Common myeloid progenitor, CD34-positive (primary cell): ENCODE measurements at regions not wholly inside any gene's neighbourhood (a gene's known extent, or its start where the extent isn't known, plus 50 kb on each side); places are given as distances from the start of the nearest gene placed in this dataset.

Source experiments
- CTCF ChIA-PET: fragments of 350-600 bp; sonication (Branson Sonifier 250); formaldehyde crosslinking; loops from one replicate; lab custom pipeline; 2021; ENCODE audit warnings: antibody characterized with exemption; lab: Charles Lee
- POLR2A ChIA-PET: fragments of 350-600 bp; sonication (Branson Sonifier 250); formaldehyde crosslinking; loops from one replicate; lab custom pipeline; 2021; ENCODE audit warnings: antibody characterized with exemption; lab: Charles Lee
- DNase-seq, 3 donors: peaks; one replicate each; pipeline versions ENCODE4 v3.0.0 to v3.0.0-alpha.2; 2013
- H3K27ac ChIP-seq, 2 experiments: 1 replicate in 1 of 2; 2 replicates in 1 of 2; pipeline ENCODE4 v1.7.0; 2013; ENCODE audit warnings: inconsistent platforms in 2 of 2, low read length in 2 of 2, mild to moderate bottlenecking in 2 of 2, low read depth in 1 of 2, moderate library complexity in 1 of 2; ENCODE audit not compliant: severe bottlenecking in 2 of 2, insufficient read depth in 1 of 2, poor library complexity in 1 of 2
- H3K27me3 ChIP-seq, 5 experiments: replicated peaks in 2 of 5; 1 replicate in 3 of 5; 2 replicates in 2 of 5; pipeline versions ENCODE4 v1.6.1 to v1.7.0; 2013; ENCODE audit warnings: low read length in 4 of 5, mild to moderate bottlenecking in 2 of 5, moderate library complexity in 2 of 5, inconsistent platforms in 1 of 5; ENCODE audit not compliant: insufficient read depth in 5 of 5, control insufficient read depth in 4 of 5
- H3K36me3 ChIP-seq, 4 experiments: 1 replicate in 2 of 4; 2 replicates in 2 of 4; pipeline versions ENCODE4 v1.6.1 to v1.7.0; 2013; ENCODE audit warnings: low read length in 3 of 4, control low read depth in 1 of 4, mild to moderate bottlenecking in 1 of 4; ENCODE audit not compliant: control insufficient read depth in 4 of 4, insufficient read depth in 4 of 4
- H3K4me1 ChIP-seq, 4 experiments: 1 replicate in 3 of 4; 2 replicates in 1 of 4; pipeline versions ENCODE4 v1.6.1 to v1.7.1; 2013; ENCODE audit warnings: low read length in 3 of 4, mild to moderate bottlenecking in 3 of 4, control low read depth in 1 of 4, inconsistent platforms in 1 of 4, moderate library complexity in 1 of 4; ENCODE audit not compliant: control insufficient read depth in 4 of 4, insufficient read depth in 4 of 4; ENCODE audit errors: control extremely low read depth in 1 of 4
- H3K4me3 ChIP-seq, 7 experiments: 1 replicate in 4 of 7; 2 replicates in 3 of 7; pipeline versions ENCODE4 v1.5.1 to v1.7.0; 2013; ENCODE audit warnings: mild to moderate bottlenecking in 7 of 7, low read length in 6 of 7, moderate library complexity in 6 of 7, inconsistent platforms in 2 of 7, low read depth in 2 of 7, control low read depth in 1 of 7; ENCODE audit not compliant: insufficient read depth in 4 of 7, control insufficient read depth in 1 of 7; ENCODE audit errors: extremely low read depth in 1 of 7
- H3K9me3 ChIP-seq, 5 experiments: 1 replicate in 4 of 5; 2 replicates in 1 of 5; pipeline versions ENCODE4 v1.6.1 to v1.7.1; 2013; ENCODE audit warnings: low read length in 4 of 5, mild to moderate bottlenecking in 2 of 5, inconsistent platforms in 1 of 5, low read depth in 1 of 5, moderate library complexity in 1 of 5; ENCODE audit not compliant: control insufficient read depth in 4 of 5, insufficient read depth in 2 of 5; ENCODE audit errors: control extremely low read depth in 1 of 5
- WGBS: methylation state at CpG from one replicate; pipeline ENCODE4 v1.1.5; 2013; ENCODE audit not compliant: insufficient coverage; 5-methylcytosine and 5-hydroxymethylcytosine counted together

DNA sequence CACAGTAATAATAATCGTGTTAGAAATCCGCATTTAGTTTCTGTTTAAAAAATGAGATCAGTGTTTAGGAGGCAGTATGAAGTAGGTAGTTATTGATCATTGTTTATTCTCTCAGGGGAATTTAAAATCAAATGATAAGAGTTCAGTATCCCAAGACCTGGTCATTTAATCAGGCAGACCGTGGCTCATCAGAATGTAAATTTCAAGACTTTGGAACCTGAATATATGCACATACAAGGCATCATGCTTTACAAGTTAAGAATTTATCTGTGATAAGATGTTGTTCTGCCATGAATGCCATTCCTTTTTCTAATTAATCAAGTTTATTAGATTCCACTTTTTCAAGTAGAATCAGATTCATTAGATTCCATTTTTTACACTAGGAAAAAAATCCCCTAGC, 133.5 kb upstream of the MAOA start:
- CTCF ChIA-PET = no interaction called here
- DNase-seq = no peak
- POLR2A ChIA-PET = no interaction called here
- no peaks in the 10 kb centered on the region for H3K9me3 ChIP-seq
- peaks cover 0 to 13% (median 0%) of the 10 kb centered on the region in 5 experiments for H3K27me3 ChIP-seq
- H3K4me3 ChIP-seq = no peak overlapping the region
- H3K4me1 ChIP-seq = no peaks in the 10 kb centered on the region
- H3K36me3 ChIP-seq = no peaks in the 10 kb centered on the region
- 94% methylated on average over 2 of the region's 3 CpGs for WGBS
- no peak overlapping the region for H3K27ac ChIP-seq

- H3K4me1 ChIP-seq = no peaks in the 10 kb centered on the region
- no peak for DNase-seq
- H3K4me3 ChIP-seq = no peak overlapping the region
- CTCF ChIA-PET = no interaction called here
- H3K27ac ChIP-seq = no peak overlapping the region
- no peaks in the 10 kb centered on the region for H3K36me3 ChIP-seq
- WGBS = 75% methylated on average over 1 of the region's 5 CpGs
- H3K9me3 ChIP-seq = no peaks in the 10 kb centered on the region
- peaks cover 0 to 8% (median 0%) of the 10 kb centered on the region in 5 experiments for H3K27me3 ChIP-seq
- POLR2A ChIA-PET = no interaction called here
Measured at GRCh38 chrX:43525901-43526610, 130.0 kb upstream of the MAOA start.

DNA sequence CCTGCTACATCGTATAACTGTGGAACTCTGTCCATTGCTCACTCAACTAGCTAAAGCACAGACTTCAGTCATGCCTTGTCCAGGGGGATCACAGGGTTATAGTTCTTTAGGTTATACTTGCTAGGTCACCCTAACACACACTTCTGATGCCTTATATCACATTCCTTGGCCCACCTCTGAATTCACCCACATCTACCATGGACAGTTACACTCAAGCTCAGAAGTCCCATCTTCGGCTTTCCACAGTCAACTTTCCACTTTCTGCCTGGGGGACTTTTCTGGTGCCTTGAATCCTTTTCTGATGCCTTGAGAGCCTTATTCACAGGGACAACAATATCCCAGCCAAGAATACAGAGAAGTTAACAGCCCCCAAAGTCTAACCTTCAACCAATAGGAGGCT, 129.2 kb upstream of the MAOA start:
- WGBS = 94% methylated on average over 2 of the region's 2 CpGs

GRCh38 chrX:43527801-43528200, 128.3 kb upstream of the MAOA start:
- 82% methylated on average over 3 of the region's 3 CpGs for WGBS
- POLR2A ChIA-PET = no interaction called here

More for the DNA sequence above, 129.2 kb upstream of the MAOA start:
- H3K27me3 ChIP-seq = peaks cover 0 to 8% (median 0%) of the 10 kb centered on the region in 5 experiments
- H3K9me3 ChIP-seq = peaks cover 0 to 1% (median 0%) of the 10 kb centered on the region in 5 experiments
- H3K4me1 ChIP-seq = no peaks in the 10 kb centered on the region
- no peak overlapping the region for H3K4me3 ChIP-seq
- no peak overlapping the region for H3K27ac ChIP-seq
- DNase-seq = no peak
- ChIA-PET CTCF (no interaction called here), POLR2A (no interaction called here)
- H3K36me3 ChIP-seq = no peaks in the 10 kb centered on the region

DNA sequence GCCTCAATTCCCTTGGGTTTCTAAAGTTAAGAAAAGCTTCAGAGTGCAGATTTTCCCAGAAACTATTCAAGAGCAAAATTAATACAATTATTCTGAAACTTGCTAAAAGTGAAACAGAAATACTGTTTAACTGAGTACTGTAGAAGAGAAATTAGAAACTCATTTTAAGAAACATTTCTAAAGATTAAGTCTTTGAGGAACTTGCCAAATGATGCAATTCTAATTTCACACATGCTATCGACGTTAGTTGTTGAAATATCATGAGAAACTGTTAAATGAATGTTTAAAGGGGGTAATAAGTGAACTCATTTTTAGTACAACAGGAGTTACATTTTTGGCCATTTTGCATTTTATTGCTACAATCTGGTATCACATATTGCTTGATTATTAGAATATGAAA, 125.3 kb upstream of the MAOA start:
- peaks cover 0 to 4% (median 0%) of the 10 kb centered on the region in 5 experiments for H3K27me3 ChIP-seq
- H3K9me3 ChIP-seq = peaks cover 0 to 10% (median 3%) of the 10 kb centered on the region in 5 experiments
- POLR2A ChIA-PET = no interaction called here
- no peak overlapping the region for H3K4me3 ChIP-seq
- no peaks in the 10 kb centered on the region for H3K4me1 ChIP-seq
- H3K36me3 ChIP-seq = no peaks in the 10 kb centered on the region
- CTCF ChIA-PET = no interaction called here
- no CpG with 5 or more reads among the region's 2 CpGs for WGBS
- no peak overlapping the region for H3K27ac ChIP-seq
- no peak for DNase-seq

More at GRCh38 chrX:43527801-43528200, 128.3 kb upstream of the MAOA start:
- no peak for DNase-seq
- H3K4me3 ChIP-seq = no peak overlapping the region
- H3K36me3 ChIP-seq = no peaks in the 10 kb centered on the region
- H3K4me1 ChIP-seq = no peaks in the 10 kb centered on the region
- peaks cover 0 to 1% (median 0%) of the 10 kb centered on the region in 5 experiments for H3K9me3 ChIP-seq
- CTCF ChIA-PET = no interaction called here
- peaks cover 0 to 8% (median 0%) of the 10 kb centered on the region in 5 experiments for H3K27me3 ChIP-seq
- no peak overlapping the region for H3K27ac ChIP-seq

GRCh38 chrX:43540318-43540717, 115.8 kb upstream of the MAOA start:
- WGBS = 93% methylated on average over 3 of the region's 3 CpGs
- H3K27ac ChIP-seq = no peak overlapping the region
- no peak for DNase-seq
- H3K4me1 ChIP-seq = peaks cover 0 to 3% (median 0%) of the 10 kb centered on the region in 4 experiments
- ChIA-PET CTCF (no interaction called here), POLR2A (no interaction called here)
- peaks cover 0 to 3% (median 0%) of the 10 kb centered on the region in 5 experiments for H3K9me3 ChIP-seq
- H3K36me3 ChIP-seq = no peaks in the 10 kb centered on the region
- H3K4me3 ChIP-seq = no peak overlapping the region
- no peaks in the 10 kb centered on the region for H3K27me3 ChIP-seq

DNA sequence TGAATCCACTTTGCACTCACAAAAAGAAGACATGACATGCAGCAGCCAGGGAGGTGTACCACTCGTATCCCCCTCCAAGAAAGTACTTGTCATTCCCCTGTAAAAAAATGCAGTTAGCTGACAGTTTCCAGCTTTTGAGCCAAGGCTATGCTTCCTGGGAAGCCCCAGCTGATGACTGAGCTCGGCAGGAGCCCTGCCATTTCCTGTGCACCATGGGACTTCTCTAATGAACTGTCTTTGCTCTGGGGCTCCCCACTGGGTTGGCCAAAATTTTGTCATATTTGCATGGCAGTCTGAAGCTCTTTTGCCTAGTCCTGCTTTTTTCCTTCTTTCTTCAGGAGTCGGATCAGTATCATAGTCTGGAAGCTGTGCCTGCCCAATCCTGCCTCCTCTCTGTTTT, 104.5 kb upstream of the MAOA start:
- CTCF ChIA-PET = no interaction called here
- no peak overlapping the region for H3K27ac ChIP-seq
- POLR2A ChIA-PET = no interaction called here

More for the DNA sequence above, 104.5 kb upstream of the MAOA start:
- H3K36me3 ChIP-seq = no peaks in the 10 kb centered on the region
- peaks cover 0 to 2% (median 0%) of the 10 kb centered on the region in 5 experiments for H3K9me3 ChIP-seq
- H3K27me3 ChIP-seq = peaks cover 0 to 3% (median 0%) of the 10 kb centered on the region in 5 experiments
- WGBS = 26% methylated on average over 3 of the region's 3 CpGs
- DNase-seq = no peak
- no peak overlapping the region for H3K4me3 ChIP-seq
- H3K4me1 ChIP-seq = peaks cover 0 to 2% (median 0%) of the 10 kb centered on the region in 4 experiments
